Heart left ventricle (tissue), 16 donors: ENCODE measurements at regions not wholly inside any gene's neighbourhood (a gene's known extent, or its start where the extent isn't known, plus 50 kb on each side); places are given as distances from the start of the nearest gene placed in this dataset.

ENCODE experiments used
- ATAC-seq, 4 donors: fragments of 200-7000 bp; cut with Tn5 transposase; one replicate each; pipeline ENCODE4 v1.9.1; 2020 to 2022; ENCODE audit warnings: moderate library complexity in 4 of 4, mild to moderate bottlenecking in 3 of 4, moderate number of reproducible peaks in 1 of 4
- DNase-seq, 5 donors: peaks; one replicate each; pipeline ENCODE4 v3.0.0-alpha.2; 2020
- H3K27ac ChIP-seq, 12 donors: fragments of 200-600 bp; sonication (generic) in 4 of 12; one replicate each; pipeline versions ENCODE4 v1.5.0 to v1.8.0; 2016 to 2022; ENCODE audit warnings: mild to moderate bottlenecking in 2 of 12
- H3K27me3 ChIP-seq, 9 donors: fragments of 200-600 bp; sonication (generic) in 2 of 9; one replicate each; pipeline versions ENCODE4 v1.5.1 to v1.8.0; 2016 to 2022; ENCODE audit warnings: mild to moderate bottlenecking in 3 of 9
- H3K36me3 ChIP-seq, 9 donors: fragments of 200-600 bp; sonication (generic) in 2 of 9; one replicate each; pipeline versions ENCODE4 v1.5.0 to v1.8.0; 2018 to 2022; ENCODE audit warnings: mild to moderate bottlenecking in 2 of 9
- H3K4me1 ChIP-seq, 12 donors: fragments of 200-600 bp; sonication (generic) in 4 of 12; one replicate each; pipeline versions ENCODE4 v1.5.0 to v1.8.0; 2016 to 2022; ENCODE audit warnings: mild to moderate bottlenecking in 3 of 12
- H3K4me3 ChIP-seq, 12 donors: fragments of 200-600 bp; sonication (generic) in 4 of 12; one replicate each; pipeline versions ENCODE4 v1.5.0 to v1.8.0; 2017 to 2022; ENCODE audit warnings: mild to moderate bottlenecking in 9 of 12, moderate library complexity in 4 of 12
- H3K9me3 ChIP-seq, 12 donors: fragments of 200-600 bp; sonication (generic) in 4 of 12; one replicate each; pipeline versions ENCODE4 v1.5.0 to v1.8.0; 2016 to 2022; ENCODE audit warnings: mild to moderate bottlenecking in 1 of 12
- POLR2A ChIP-seq, 2 donors: fragments of 450-650 bp; IDR thresholded peaks; one replicate each; pipeline ENCODE4 v1.6.1; 2017; ENCODE audit warnings: antibody characterized with exemption in 2 of 2, mild to moderate bottlenecking in 2 of 2, moderate library complexity in 2 of 2
- WGBS, 4 donors: extraction: QIAGEN DNeasy Blood & Tissue Kit in 2 of 4; methylation state at CpG; one replicate each; pipeline versions ENCODE4 v1.1.5 to v1.1.7; 2013 to 2018; 5-methylcytosine and 5-hydroxymethylcytosine counted together
- intact Hi-C, 10 donors: fragments of 100-400 bp; cut with DNase I; formaldehyde crosslinking; loops; one replicate each; pipeline versions ENCODE4 v1.11.1 to v1.14.2; 2022
- TF ChIP-seq, protein P1 (sequence below), 12 donors: fragments of 200-600 bp; sonication (generic) in 4 of 12; IDR thresholded peaks; one replicate each; pipeline versions ENCODE4 v1.5.0 to v1.8.0; 2018 to 2022; ENCODE audit warnings: antibody characterized with exemption in 12 of 12, mild to moderate bottlenecking in 5 of 12
- donor health status: ischemic (EF 13 %, LVEDD 7.1; RV severe dilation, severe dysfunction).
- donor health status: healthy with polysubstance abuse.
- donor health status: DM: no; HTN: yes; CAD: no.
- donor health status: DM: no; HTN: no; CAD: no.
- donor health status: ischemic (EF 25% LVEDD 6.9; RV normal size, moderate dysfunction).
- donor health status: ischemic (EF 25% LVEDD 5.7; RV mildly dilated, moderate dysfunction).
- donor health status: healthy.
- donor health status: DM: yes; HTN: yes; CAD: no.
- donor health status: ischemic (EF 35%, LVEDD 5.7; RV mildly dilated, moderate dysfunction).
- donor health status: nonischemic (EF 11% LVEDD 7.7; RV severe dilation, severe dysfunction).
- donor health status: DM: yes; HTN: yes; CAD: no.
- donor health status: PGD.
- donor health status: ischemic (EF 29% LVEDD 5.4; RV normal size, mild dysfunction).
- donor health status: nonischemic (EF 23%, LVEDD 6.1; RV moderate dilation, normal function).

DNA sequence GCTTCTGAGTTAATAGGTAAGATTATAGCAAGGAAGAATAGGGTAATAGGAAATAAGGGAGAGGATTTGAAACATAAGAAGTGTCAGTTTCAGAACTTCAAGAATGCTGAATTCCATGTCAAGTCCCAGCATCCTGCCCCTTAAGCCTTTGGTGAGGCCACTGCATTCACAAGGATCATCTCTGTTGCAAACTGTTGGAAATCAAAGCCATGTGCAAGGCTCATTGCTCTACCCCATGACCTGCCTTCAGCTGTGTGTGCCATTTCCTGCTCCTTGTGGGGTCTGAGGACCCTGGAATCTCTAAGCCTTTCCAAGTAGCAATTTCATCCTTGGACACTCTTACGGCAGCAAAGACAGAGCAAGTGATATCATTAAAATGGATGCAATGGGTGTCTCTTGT is 203.0 kb downstream of the CDC5L start:
- peaks cover 0 to 4% (median 0%) of the 10 kb centered on the region in 12 donors for H3K9me3 ChIP-seq
- no peaks in the 10 kb centered on the region for H3K27me3 ChIP-seq
- DNase-seq (no peak), ATAC-seq (no peak)
- intact Hi-C loops = loop anchor here in 1 of 10 donors (10.0 kb wide), 1 partner anchor 116 kb away; no protein-coding TSS in a partner anchor
- TF ChIP-seq, protein P1, sequence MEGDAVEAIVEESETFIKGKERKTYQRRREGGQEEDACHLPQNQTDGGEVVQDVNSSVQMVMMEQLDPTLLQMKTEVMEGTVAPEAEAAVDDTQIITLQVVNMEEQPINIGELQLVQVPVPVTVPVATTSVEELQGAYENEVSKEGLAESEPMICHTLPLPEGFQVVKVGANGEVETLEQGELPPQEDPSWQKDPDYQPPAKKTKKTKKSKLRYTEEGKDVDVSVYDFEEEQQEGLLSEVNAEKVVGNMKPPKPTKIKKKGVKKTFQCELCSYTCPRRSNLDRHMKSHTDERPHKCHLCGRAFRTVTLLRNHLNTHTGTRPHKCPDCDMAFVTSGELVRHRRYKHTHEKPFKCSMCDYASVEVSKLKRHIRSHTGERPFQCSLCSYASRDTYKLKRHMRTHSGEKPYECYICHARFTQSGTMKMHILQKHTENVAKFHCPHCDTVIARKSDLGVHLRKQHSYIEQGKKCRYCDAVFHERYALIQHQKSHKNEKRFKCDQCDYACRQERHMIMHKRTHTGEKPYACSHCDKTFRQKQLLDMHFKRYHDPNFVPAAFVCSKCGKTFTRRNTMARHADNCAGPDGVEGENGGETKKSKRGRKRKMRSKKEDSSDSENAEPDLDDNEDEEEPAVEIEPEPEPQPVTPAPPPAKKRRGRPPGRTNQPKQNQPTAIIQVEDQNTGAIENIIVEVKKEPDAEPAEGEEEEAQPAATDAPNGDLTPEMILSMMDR (IDR thresholded peaks at IDR 0.05) = no peak
- TF ChIP-seq POLR2A (IDR thresholded peaks at IDR 0.05) = no peak
- H3K4me3 ChIP-seq = no peak overlapping the region
- H3K36me3 ChIP-seq = no peaks in the 10 kb centered on the region
- no peaks in the 10 kb centered on the region for H3K4me1 ChIP-seq
- WGBS, 4 donors = 86 to 98% (median 91%) methylated on average over 1 of the region's 1 CpG
- H3K27ac ChIP-seq = no peak overlapping the region

DNA sequence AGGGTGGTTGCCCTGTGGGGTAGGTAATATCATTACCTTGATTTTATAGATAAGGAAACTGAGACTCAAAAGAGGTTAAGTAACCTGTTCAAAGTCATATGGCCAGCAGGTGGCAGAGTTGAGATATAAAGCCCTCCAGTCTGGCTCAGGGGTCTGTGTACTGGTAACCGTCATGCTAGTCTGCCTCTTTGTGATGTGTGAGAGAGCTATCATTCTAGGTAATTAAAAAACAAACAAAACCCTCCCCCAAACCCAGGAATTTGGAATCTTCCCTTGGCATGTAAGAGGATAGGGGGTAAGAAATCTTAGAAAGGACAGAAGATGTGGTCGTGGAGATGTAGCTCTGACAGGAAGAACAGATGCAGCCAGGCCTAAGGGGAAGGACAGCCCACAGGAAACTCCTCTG is 206.0 kb downstream of the CDC5L start:
- Histone ChIP-seq H3K27ac (no peak overlapping the region), H3K4me1 (no peaks in the 10 kb centered on the region), H3K36me3 (no peaks in the 10 kb centered on the region), H3K9me3 (peaks cover 0 to 14% (median 0%) of the 10 kb centered on the region in 12 donors), H3K27me3 (peaks cover 0 to 3% (median 0%) of the 10 kb centered on the region in 9 donors), H3K4me3 (no peak overlapping the region)
- DNase-seq (peak in 3 of 5 donors; percentile 18 to 49 (median 32)), ATAC-seq (peak in 1 of 4 donors; percentile 41)
- TF ChIP-seq POLR2A (IDR thresholded peaks at IDR 0.05) = no peak
- TF ChIP-seq, protein P1 (IDR thresholded peaks at IDR 0.05) = peak; percentile 28 to 59 (median 46)
- intact Hi-C loops = loop anchor here in 1 of 10 donors (10.0 kb wide), 1 partner anchor 119 kb away; no protein-coding TSS in a partner anchor
- 17 to 36% (median 29%) methylated on average over 2 of the region's 2 CpGs for WGBS, 4 donors

DNA sequence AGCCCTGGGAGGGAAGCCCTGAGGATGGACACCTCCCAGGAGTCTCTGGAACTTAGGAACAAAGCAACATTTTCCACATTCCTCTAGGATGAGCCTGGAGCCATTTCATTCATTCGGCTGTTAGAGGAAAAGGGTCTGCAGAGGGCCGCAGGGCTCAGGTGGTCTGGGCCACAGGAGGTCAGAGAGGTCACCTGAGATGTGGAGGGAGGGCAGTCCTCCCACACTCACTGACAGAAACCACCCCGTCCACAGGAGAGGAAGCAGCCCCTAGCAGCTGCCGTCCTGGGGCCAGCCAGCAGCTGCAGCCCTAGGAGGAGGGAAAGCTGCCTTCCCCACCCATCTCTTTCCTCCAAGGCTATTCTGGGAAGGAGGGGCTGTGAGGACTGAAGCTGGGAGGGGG is 207.0 kb downstream of the CDC5L start:
- no peak overlapping the region for H3K27ac ChIP-seq
- no peak overlapping the region for H3K4me3 ChIP-seq
- 20 to 53% (median 51%) methylated on average over 1 to 4 of the region's 4 CpGs for WGBS, 4 donors
- intact Hi-C loops = loop anchor here in 1 of 10 donors (10.0 kb wide), 1 partner anchor 120 kb away; no protein-coding TSS in a partner anchor
- TF ChIP-seq POLR2A (IDR thresholded peaks at IDR 0.05) = no peak
- TF ChIP-seq, protein P1 (IDR thresholded peaks at IDR 0.05) = no peak
- H3K4me1 ChIP-seq = no peaks in the 10 kb centered on the region
- DNase-seq (no peak), ATAC-seq (no peak)
- peaks cover 0 to 3% (median 0%) of the 10 kb centered on the region in 9 donors for H3K27me3 ChIP-seq
- no peaks in the 10 kb centered on the region for H3K36me3 ChIP-seq
- peaks cover 0 to 14% (median 0%) of the 10 kb centered on the region in 12 donors for H3K9me3 ChIP-seq

DNA sequence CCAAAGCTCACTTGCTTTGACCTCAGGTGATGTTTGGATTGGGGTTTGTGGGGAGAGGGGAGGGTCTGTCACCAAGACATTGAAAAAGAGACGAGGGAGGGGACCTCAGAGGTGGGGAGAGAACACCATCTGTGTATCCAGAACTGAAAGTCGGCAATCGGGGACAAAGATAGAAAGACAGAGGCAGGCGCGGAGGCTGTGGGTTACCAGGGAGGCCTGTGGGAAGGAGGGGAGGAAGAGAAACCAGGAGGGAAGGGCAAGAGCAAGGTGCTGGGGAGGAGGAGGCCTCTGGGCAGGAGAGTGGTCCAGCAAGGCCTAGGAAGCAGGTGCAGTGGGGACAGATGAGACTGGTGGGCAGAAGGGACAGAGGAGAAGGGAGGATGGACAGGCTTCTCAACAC is 211.2 kb downstream of the CDC5L start:
- Histone ChIP-seq H3K9me3 (peaks cover 0 to 14% (median 0%) of the 10 kb centered on the region in 12 donors), H3K27ac (no peak overlapping the region), H3K4me1 (peaks cover 0 to 3% (median 0%) of the 10 kb centered on the region in 12 donors), H3K27me3 (peaks cover 0 to 3% (median 0%) of the 10 kb centered on the region in 9 donors), H3K36me3 (no peaks in the 10 kb centered on the region), H3K4me3 (no peak overlapping the region)
- 76 to 84% (median 79%) methylated on average over 5 of the region's 5 CpGs for whole genome bisulfite sequencing, 4 donors
- no peak for TF ChIP-seq POLR2A (IDR thresholded peaks at IDR 0.05)
- TF ChIP-seq, protein P1 (IDR thresholded peaks at IDR 0.05) = no peak
- no peak for DNase-seq
- intact Hi-C loops = loop anchor here in 1 of 10 donors (10.0 kb wide), 1 partner anchor 124 kb away; no protein-coding TSS in a partner anchor
- ATAC-seq = no peak
